GM23338 (cell line): ENCODE measurements at regions not wholly inside any gene's neighbourhood (a gene's known extent, or its start where the extent isn't known, plus 50 kb on each side); places are given as distances from the start of the nearest gene placed in this dataset.

ENCODE experiments used
- CTCF ChIP-seq, 2 experiments: fragments of 200-600 bp in 1 of 2; sonication (generic) in 1 of 2; conservative IDR thresholded peaks; 2 replicates each; pipeline versions ENCODE4 v1.5.1 to v1.6.1; 2016 to 2017; ENCODE audit warnings: antibody characterized with exemption in 2 of 2, low read depth in 2 of 2, mild to moderate bottlenecking in 2 of 2, moderate library complexity in 1 of 2
- EZH2 ChIP-seq: fragments of 200-600 bp; sonication (generic); IDR thresholded peaks from one replicate; pipeline ENCODE4 v1.8.0; 2017; ENCODE audit warnings: antibody characterized with exemption, mild to moderate bottlenecking, low read depth; ENCODE audit not compliant: unreplicated experiment
- EZH2phosphoT487 ChIP-seq: fragments of 200-600 bp; sonication (generic); IDR thresholded peaks from one replicate; pipeline ENCODE4 v1.8.1; 2018; ENCODE audit warnings: antibody characterized with exemption; ENCODE audit not compliant: unreplicated experiment
- POLR2AphosphoS5 ChIP-seq: IDR thresholded peaks from 2 replicates; pipeline ENCODE4 v1.6.1; 2016; ENCODE audit warnings: antibody characterized with exemption, low read depth
- REST ChIP-seq: IDR thresholded peaks from one replicate; pipeline ENCODE4 v1.6.1; 2018; ENCODE audit warnings: antibody characterized with exemption; ENCODE audit not compliant: unreplicated experiment
- ZNF114 ChIP-seq: fragments of 250-450 bp; sonication (Bioruptor Pico); IDR thresholded peaks from 2 replicates; pipeline ENCODE4 v1.5.0; 2020; ENCODE audit warnings: mild to moderate bottlenecking, moderate library complexity
- TF ChIP-seq, protein P1 (sequence below): fragments of 250-450 bp; sonication (Bioruptor Pico); IDR thresholded peaks from 2 replicates; pipeline ENCODE4 v1.5.0; 2020; ENCODE audit warnings: mild to moderate bottlenecking, moderate library complexity

DNA sequence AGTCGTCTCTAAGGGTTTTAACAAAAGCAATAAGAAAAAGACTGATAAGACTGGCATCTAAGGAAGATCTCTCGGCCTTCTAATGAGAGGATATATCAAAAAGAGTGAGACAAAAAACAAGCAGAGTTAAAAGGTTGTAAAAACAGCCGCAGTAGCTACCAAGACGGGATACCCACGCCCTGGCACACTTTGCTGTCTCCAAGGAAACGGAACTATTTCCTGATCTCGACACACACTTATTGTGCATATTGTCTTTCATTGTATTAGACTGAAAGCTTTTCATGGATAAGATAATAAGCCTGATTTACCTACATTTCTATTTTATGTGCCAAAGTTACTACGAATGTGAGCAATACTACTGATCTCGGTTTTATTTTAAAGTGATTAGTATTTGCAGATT is 161.5 kb upstream of the MCTP2 start:
- TF ChIP-seq CTCF (conservative IDR thresholded peaks at IDR 0.05; ENCODE audit: low read depth in 2 of 2) (no peak), EZH2 (no peak), POLR2AphosphoS5 (no peak), REST (no peak), ZNF114 (CRISPR knock-in tag) (no peak), EZH2phosphoT487 (no peak)
- TF ChIP-seq, protein P1, sequence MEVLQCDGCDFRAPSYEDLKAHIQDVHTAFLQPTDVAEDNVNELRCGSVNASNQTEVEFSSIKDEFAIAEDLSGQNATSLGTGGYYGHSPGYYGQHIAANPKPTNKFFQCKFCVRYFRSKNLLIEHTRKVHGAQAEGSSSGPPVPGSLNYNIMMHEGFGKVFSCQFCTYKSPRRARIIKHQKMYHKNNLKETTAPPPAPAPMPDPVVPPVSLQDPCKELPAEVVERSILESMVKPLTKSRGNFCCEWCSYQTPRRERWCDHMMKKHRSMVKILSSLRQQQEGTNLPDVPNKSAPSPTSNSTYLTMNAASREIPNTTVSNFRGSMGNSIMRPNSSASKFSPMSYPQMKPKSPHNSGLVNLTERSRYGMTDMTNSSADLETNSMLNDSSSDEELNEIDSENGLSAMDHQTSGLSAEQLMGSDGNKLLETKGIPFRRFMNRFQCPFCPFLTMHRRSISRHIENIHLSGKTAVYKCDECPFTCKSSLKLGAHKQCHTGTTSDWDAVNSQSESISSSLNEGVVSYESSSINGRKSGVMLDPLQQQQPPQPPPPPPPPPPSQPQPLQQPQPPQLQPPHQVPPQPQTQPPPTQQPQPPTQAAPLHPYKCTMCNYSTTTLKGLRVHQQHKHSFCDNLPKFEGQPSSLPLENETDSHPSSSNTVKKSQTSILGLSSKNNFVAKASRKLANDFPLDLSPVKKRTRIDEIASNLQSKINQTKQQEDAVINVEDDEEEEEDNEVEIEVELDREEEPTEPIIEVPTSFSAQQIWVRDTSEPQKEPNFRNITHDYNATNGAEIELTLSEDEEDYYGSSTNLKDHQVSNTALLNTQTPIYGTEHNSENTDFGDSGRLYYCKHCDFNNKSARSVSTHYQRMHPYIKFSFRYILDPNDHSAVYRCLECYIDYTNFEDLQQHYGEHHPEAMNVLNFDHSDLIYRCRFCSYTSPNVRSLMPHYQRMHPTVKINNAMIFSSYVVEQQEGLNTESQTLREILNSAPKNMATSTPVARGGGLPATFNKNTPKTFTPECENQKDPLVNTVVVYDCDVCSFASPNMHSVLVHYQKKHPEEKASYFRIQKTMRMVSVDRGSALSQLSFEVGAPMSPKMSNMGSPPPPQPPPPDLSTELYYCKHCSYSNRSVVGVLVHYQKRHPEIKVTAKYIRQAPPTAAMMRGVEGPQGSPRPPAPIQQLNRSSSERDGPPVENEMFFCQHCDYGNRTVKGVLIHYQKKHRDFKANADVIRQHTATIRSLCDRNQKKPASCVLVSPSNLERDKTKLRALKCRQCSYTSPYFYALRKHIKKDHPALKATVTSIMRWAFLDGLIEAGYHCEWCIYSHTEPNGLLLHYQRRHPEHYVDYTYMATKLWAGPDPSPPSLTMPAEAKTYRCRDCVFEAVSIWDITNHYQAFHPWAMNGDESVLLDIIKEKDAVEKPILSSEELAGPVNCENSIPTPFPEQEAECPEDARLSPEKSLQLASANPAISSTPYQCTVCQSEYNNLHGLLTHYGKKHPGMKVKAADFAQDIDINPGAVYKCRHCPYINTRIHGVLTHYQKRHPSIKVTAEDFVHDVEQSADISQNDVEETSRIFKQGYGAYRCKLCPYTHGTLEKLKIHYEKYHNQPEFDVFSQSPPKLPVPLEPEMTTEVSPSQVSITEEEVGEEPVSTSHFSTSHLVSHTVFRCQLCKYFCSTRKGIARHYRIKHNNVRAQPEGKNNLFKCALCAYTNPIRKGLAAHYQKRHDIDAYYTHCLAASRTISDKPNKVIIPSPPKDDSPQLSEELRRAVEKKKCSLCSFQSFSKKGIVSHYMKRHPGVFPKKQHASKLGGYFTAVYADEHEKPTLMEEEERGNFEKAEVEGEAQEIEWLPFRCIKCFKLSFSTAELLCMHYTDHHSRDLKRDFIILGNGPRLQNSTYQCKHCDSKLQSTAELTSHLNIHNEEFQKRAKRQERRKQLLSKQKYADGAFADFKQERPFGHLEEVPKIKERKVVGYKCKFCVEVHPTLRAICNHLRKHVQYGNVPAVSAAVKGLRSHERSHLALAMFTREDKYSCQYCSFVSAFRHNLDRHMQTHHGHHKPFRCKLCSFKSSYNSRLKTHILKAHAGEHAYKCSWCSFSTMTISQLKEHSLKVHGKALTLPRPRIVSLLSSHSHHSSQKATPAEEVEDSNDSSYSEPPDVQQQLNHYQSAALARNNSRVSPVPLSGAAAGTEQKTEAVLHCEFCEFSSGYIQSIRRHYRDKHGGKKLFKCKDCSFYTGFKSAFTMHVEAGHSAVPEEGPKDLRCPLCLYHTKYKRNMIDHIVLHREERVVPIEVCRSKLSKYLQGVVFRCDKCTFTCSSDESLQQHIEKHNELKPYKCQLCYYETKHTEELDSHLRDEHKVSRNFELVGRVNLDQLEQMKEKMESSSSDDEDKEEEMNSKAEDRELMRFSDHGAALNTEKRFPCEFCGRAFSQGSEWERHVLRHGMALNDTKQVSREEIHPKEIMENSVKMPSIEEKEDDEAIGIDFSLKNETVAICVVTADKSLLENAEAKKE (CRISPR knock-in tag) = no peak
